OCI-M1 (cell line): ENCODE measurements at regions not wholly inside any gene's neighbourhood (a gene's known extent, or its start where the extent isn't known, plus 50 kb on each side); places are given as distances from the start of the nearest gene placed in this dataset.
"Not testable (repeated sequence)": the region's sequence is repeated elsewhere in the genome, so short reads cannot be mapped to it uniquely, and the experiment has no call there.

Source experiments
- DNase-seq: peaks from one replicate; lab custom pipeline; 2025; lab: John Stamatoyannopoulos, UW

DNA sequence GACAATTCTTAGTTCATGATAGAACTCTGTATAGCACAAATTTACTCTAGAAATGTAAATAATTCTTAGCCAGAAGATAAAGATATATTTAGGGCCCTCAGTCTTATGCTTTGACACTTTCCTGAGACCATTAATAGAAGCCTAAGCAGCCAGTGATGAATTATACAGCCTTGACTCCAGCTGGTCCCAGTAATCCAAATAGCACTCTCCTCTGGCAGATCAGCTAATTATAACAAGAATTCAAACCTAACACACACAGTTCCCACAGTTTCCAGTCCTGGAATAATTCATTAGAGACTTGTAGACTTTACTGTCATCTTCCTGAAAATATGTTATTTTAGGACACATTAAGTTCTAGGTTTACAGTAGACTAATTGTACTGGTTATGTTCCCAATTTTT lies 50.4 kb downstream of the SHOC1 start:
- DNase-seq, result no peak

DNA sequence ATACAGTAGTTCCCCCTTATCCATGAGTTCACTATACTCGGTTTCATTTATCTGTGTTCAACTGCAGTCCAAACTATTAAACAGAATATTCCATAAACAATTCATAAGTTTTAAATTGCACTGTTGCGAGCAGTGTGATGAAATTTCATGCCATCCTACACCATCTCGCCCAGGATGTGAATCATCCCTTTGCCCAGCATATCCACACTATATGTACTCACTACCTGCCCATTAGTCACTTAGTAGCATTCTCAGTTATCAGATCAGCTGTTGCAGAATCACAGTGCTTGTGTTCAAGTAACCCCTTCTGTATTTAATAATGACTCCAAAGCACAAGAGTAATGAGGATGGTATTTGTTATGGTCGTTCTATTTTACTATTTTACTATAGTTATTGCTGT lies 51.5 kb downstream of the SHOC1 start:
- no peak for DNase-seq

DNA sequence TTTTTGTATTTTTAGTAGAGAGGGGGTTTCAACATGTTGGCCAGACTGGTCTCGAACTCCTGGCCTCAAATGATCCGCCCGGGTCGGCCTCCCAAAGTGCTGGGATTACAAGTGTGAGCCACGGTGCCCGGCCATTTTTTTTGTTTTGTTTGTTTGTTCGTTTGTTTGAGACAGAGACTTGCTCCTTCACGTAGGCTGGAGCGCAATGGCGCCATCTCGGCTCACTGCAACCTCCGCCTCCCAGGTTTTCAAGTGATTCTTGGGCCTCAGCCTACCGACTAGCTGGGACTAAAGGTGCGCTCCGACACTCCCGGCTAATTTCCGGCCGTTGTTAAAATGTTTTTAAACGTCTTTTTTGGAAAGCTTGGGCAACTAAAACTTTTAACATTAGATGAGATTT lies 54.0 kb downstream of the SHOC1 start:
- DNase-seq, result no peak

DNA sequence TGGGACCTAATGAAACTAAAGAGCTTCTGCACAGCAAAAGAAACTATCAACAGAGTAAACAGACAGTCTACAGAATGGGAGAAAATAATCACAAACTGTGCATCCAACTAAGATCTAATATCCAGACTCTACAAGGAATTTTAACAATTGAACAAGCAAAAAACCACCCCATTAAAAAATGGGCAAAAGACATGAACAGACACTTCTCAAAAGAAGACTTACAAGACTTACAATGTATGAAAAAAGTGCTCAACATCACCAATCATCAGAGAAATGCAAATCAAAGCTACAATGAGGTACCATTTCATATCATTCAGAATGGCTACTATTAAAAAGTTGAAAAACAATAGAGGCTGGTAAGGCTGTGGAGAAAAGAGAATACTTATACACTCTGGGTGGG lies 58.0 kb downstream of the SHOC1 start:
- no peak for DNase-seq

DNA sequence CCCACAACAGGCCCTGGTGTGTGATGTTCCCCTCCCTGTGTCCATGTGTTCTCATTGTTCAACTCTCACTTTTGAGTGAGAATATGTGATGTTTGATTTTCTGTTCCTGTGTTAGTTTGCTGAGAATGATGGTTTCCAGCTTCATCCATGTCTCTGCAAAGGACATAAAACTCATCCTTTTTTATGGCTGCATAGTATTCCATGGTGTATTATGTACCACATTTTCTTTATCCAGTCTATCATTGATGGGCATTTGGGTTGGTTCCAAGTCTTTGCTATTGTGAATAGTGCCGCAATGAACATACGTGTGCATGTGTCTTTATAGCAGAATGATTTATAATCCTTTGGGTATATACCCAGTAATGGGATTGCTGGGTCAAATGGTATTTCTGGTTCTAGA lies 59.4 kb downstream of the SHOC1 start:
- DNase-seq, result not testable (repeated sequence)

DNA sequence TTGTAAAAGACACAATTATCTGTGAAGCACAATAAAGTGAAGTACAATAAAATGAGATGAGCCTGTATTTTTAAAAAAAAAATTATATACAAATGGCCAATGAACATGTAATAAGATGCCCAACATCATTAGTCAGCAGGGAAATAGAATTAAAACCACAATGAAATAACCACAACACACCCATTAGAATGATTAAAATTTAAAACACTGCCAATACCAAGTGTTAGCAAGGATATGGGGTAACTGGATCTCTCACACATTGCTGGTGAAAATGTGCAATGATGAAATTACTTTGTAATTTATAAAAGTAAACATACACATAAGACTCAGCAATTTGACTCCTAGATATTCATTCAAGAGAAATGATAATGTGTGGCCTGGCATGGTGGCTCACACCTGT lies 62.8 kb downstream of the SHOC1 start:
- no peak for DNase-seq

DNA sequence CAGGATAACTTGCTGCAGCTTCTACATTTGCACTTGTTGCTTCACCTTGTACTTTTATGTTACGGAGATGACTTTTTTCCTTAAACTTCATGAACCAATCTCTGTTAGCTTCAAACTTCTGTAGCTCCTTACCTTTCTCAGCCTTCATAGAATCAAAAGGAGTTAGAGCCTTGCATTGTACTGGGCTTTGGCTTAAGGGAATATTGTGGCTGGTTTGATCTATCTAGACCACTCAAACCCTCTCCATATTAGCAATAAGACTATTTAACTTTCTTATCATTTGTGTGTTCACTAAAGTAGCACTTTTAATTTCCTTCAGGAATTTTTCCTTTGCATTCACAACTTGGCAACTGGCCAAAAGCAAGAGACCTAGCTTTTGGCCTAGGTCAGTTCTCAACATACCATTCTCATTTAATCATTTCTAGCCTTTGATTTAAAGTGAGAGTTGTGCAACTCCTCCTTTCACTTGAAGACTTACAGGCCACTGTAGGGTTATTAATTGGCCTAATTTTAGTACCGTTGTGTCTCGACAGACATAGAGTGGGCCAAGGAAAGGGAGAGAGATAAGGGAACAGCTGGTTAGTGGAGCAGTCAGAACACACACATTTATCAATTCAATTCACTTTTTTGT lies 63.7 kb downstream of the SHOC1 start:
- DNase-seq, result no peak

DNA sequence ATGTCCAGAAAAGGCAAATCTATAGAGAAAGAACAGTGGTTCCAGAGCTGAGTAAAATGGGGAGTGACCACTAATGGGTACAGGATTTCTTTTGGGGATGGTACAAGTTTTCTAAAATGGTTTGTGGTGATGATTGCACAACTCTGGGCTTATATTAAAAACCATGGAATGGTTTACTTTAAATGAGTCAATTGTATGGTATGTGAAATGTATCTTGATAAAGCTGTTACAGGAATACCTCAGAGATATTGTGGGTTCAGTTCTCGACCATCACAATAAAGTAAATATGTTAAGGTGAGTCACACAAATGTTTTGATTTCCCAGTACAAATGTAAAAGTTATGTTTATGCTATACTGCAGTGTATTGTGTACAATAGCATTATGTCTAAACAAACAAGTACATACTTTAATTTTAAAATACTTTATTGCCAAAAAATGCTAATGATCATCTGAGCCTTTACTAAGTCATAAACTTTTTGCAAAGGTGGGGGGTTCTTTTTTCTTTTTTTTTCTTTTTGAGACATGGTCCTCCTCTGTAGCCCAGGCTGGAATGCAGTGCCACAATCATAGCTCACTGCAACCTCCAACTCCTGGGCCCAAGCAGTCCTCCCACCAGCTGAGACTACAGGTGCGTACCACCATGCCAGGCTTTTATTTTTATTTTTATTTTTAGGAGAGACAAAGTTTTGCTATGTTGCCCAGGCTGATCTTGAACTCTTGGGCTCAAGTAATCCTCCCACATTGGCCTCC lies 65.9 kb downstream of the SHOC1 start:
- DNase-seq, result peak; percentile 8

DNA sequence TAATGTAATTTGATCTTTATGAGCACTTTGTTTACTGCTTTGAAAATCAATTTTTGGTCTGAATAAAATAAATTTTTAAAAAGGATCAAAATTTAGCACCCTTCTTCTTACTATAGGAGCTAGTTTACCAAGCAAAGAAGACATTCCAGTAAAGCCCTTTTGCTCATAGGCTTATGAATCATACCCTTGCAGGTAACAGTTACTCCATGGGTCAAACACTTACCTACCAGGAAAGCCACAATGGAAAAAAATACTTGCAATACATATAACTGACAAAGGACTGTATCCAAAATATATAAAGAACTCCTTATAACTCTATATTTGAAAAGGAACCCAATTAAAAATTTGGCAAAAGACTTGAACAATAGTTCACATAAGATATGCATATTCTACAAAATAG lies 66.6 kb downstream of the SHOC1 start:
- no peak for DNase-seq

DNA sequence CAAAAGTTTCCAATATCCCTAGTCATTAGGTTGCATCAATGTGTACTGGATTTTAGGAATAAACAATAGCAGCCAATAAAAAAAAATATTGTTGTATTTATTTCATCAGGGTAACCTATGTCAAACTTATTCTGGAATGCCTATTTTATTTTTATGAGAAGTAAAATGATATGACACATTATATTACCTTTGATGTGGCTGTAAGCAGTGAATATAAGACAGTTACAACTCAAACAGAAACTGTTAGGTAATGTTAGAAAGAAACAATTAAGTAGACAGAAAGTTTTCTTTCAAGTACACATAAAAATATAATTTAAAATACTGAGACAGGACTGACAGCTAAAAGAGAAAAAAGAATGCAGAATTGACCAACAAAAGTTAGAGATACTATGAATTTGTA lies 65.5 kb downstream of the GNG10 start:
- DNase-seq, result no peak

DNA sequence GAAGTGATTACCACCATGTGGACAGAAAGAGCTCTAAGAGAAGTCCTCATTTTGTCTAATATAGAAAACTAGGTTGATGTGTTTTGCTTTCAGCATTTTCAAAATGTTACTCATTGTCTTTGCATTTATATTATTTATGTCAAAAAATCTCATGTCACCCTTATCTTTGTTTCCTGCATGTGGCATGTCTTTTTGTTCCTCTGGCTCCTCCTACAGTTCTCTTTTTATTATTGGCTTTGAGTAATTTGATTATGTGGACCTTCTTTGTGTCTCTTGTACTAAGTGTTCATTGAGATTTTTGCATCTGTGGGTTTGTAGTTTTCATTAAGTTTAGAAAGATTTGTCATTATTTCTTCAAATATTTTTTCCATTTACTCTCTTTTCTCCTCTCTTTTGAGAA lies 58.8 kb downstream of the GNG10 start:
- peak; percentile 24 for DNase-seq
